Body of pancreas (tissue), 4 donors: ENCODE measurements at regions not wholly inside any gene's neighbourhood (a gene's known extent, or its start where the extent isn't known, plus 50 kb on each side); places are given as distances from the start of the nearest gene placed in this dataset.

Experiments
- CTCF ChIP-seq, 7 experiments: fragments of 450-650 bp in 4 of 7; fragments of 200-600 bp in 3 of 7; sonication (generic) in 3 of 7; IDR thresholded peaks; one replicate each; pipeline ENCODE4 v1.5.1; 2016 to 2019; ENCODE audit warnings: antibody characterized with exemption in 7 of 7
- POLR2A ChIP-seq, 3 donors: fragments of 450-650 bp; IDR thresholded peaks; one replicate each; pipeline ENCODE4 v1.6.1; 2016; ENCODE audit warnings: antibody characterized with exemption in 3 of 3, mild to moderate bottlenecking in 2 of 3

GRCh38 chr16:27613238-27613791 lies 63.4 kb downstream of the KATNIP start:
- TF ChIP-seq POLR2A (IDR thresholded peaks at IDR 0.05): no peak
- TF ChIP-seq CTCF (IDR thresholded peaks at IDR 0.05): no peak
